ENCODE measurements at regions not wholly inside any gene's neighbourhood (a gene's known extent, or its start where the extent isn't known, plus 50 kb on each side); places are given as distances from the start of the nearest gene placed in this dataset.
A peak's percentile ranks its signal among the peaks of the same experiment; 100 is the strongest.

DNA sequence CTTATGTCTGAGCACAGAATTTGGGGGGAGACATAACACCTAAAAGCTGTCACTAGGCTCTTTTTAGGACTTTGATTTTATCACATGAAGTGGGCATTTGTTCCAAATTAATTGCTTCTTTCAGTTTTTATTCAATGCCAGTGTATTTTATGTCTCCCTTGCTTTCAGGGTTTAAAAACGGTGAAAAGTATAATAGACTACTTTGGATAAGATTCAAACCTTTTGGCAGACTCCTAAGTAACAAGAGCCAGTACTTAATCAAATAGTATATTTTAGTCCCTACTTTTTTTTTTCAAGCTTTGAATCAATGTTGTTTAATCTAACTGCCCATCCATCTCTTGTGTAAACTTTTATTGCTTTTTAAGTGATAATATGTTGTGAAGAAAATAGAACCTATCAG is 847.2 kb upstream of the DPPA4 start:
- H3K36me3 Mint-ChIP-seq (ENCODE audit: low read depth): no peaks in the 10 kb centered on the region
- ATAC-seq (no peak), DNase-seq (no peak)
- no peak overlapping the region for H3K4me3 Mint-ChIP-seq
- H3K27me3 Mint-ChIP-seq: peaks cover 1% of the 10 kb centered on the region
- H3K27ac Mint-ChIP-seq: no peak overlapping the region
- no peaks in the 10 kb centered on the region for H3K4me1 Mint-ChIP-seq
- no peaks in the 10 kb centered on the region for H3K9me3 Mint-ChIP-seq (ENCODE audit: low read depth)
- POLR2A ChIA-PET: no interaction called here
- CTCF ChIA-PET: interaction anchor here (1.1 kb wide), 1 partner anchor 130 kb away, joined by 4 read pairs; no protein-coding TSS in a partner anchor
- intact Hi-C loops (cut with DNase I, micrococcal nuclease): no loop called here

GRCh38 chr3:110193074-110193473 is 855.7 kb upstream of the DPPA4 start:
- H3K27ac Mint-ChIP-seq: no peak overlapping the region
- H3K27me3 Mint-ChIP-seq: peaks cover 7% of the 10 kb centered on the region
- H3K9me3 Mint-ChIP-seq (ENCODE audit: low read depth): no peaks in the 10 kb centered on the region
- H3K4me3 Mint-ChIP-seq: no peak overlapping the region
- H3K36me3 Mint-ChIP-seq (ENCODE audit: low read depth): no peaks in the 10 kb centered on the region
- ATAC-seq (no peak), DNase-seq (no peak)
- ChIA-PET POLR2A (no interaction called here), CTCF (no interaction called here)
- H3K4me1 Mint-ChIP-seq: no peaks in the 10 kb centered on the region
- intact Hi-C loops (cut with DNase I, micrococcal nuclease): no loop called here

DNA sequence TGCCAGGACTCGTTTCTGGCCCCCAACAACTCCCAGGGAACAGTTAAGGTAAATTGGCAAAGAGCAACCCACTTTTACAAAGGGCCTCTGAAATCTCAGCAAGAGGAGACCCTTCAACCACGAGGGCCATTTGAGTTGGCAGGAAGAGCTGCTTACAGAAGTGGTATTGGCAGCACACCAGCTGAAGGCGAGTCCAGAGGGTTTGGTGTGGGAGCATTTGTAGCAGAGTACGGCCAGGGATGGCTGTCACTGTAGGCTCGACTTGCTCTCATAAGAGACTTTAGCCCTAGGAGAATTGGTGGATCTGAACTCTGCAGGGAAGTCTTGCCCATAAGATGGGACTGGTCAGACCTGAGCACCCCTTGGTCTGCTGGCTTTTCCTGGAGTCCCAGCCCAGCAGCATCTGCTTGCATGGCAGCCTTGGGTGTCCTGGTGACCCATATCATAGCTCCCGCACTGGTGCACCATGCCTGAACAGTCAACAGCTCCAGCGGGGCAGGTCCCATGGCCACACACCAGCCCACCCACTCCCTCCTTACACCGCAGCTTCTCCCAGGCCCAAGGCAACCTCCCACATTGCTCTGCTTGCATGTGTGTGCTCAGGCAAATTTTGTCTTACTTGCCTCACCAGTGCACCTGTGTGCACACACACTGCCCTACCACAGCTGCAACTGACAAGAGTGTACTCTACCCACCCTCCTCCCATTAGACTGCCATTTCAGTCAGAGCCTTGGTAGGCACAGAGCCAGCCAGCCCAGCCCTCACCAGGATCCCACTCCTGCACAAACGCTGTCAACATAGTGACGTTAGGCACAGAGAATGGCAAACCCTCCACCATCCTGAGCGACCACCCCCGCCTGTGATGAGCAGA is 861.6 kb upstream of the DPPA4 start:
- Mint-ChIP-seq H3K36me3 (ENCODE audit: low read depth) (no peaks in the 10 kb centered on the region), H3K9me3 (ENCODE audit: low read depth) (peaks cover 8% of the 10 kb centered on the region), H3K4me1 (no peaks in the 10 kb centered on the region), H3K4me3 (no peak overlapping the region), H3K27ac (no peak overlapping the region), H3K27me3 (peaks cover 6% of the 10 kb centered on the region)
- no peak for ATAC-seq
- no peak for DNase-seq
- POLR2A ChIA-PET: no interaction called here
- intact Hi-C loops (cut with DNase I, micrococcal nuclease): no loop called here
- CTCF ChIA-PET: no interaction called here

DNA sequence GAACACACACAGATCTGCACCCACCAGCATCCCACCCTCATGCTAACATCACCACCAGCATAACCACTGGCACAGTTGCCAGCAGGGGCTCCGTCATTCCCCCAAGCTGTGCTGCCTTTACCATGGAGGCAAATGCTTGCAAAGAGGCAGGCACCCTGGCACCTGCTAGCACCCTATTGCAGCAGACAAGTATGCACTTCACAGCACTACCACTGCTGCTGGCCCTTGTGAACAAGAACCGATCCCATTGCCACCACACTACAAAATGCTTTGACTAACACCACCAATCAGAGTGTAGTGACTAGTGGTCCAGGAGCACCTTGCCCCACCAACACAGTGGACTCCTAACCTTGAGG is 862.2 kb upstream of the DPPA4 start:
- intact Hi-C loops (cut with DNase I, micrococcal nuclease): no loop called here
- no peak for ATAC-seq
- Mint-ChIP-seq H3K4me3 (no peak overlapping the region), H3K27ac (no peak overlapping the region), H3K4me1 (no peaks in the 10 kb centered on the region), H3K27me3 (peaks cover 6% of the 10 kb centered on the region), H3K9me3 (ENCODE audit: low read depth) (peaks cover 8% of the 10 kb centered on the region), H3K36me3 (ENCODE audit: low read depth) (no peaks in the 10 kb centered on the region)
- ChIA-PET POLR2A (no interaction called here), CTCF (no interaction called here)
- DNase-seq: no peak

DNA sequence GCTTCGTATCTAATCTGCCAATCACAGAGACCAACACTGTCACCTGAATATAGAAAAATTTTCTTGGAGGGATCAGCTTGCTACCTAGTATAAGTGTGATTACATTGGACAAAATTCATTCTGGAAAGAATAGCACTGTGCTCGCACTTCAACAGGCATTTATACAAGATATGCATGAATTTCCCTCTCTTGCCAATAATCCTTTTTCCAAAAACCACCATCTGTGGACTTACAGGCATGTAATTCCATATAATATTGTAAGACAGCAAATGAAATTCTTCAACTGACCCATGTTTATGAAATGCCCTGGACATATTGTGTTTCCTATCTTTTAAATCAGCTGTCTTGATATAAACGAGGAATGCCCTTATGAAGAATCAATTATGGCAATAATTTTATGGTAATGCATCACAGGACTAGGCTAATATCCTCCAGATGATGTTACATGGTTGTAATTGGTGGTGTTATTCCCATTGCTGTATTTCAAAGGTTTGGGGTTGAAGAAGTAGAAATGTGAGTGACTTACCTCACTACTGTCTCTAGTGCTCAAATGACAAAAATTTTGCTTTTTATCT is 861.4 kb upstream of the NECTIN3 start:
- H3K27ac Mint-ChIP-seq: no peak overlapping the region
- intact Hi-C loops (cut with DNase I, micrococcal nuclease): no loop called here
- no peaks in the 10 kb centered on the region for H3K4me1 Mint-ChIP-seq
- H3K9me3 Mint-ChIP-seq (ENCODE audit: low read depth): peaks cover 7% of the 10 kb centered on the region
- ChIA-PET CTCF (no interaction called here), POLR2A (no interaction called here)
- DNase-seq (no peak), ATAC-seq (no peak)
- H3K27me3 Mint-ChIP-seq: peaks cover 2% of the 10 kb centered on the region
- H3K4me3 Mint-ChIP-seq: no peak overlapping the region
- no peaks in the 10 kb centered on the region for H3K36me3 Mint-ChIP-seq (ENCODE audit: low read depth)

DNA sequence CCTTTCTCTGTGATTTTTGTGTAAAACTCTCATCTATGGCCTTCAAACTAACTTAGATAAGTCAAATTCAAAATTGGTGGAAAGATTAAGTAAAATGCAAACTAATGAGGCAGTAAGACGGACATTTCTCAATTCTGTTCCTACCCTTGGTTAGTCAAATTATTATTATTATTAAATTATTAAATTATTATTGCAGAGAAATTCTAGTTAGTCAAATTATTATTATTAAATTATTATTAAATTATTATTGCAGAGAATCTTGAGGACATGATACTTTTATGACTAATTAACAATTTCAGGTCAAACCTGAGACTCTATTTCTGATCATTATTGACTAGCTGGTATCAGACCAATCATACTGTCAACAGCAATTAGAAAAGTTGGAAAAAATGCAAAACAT is 845.0 kb upstream of the NECTIN3 start:
- ATAC-seq: no peak
- ChIA-PET POLR2A (no interaction called here), CTCF (no interaction called here)
- Mint-ChIP-seq H3K36me3 (ENCODE audit: low read depth) (no peaks in the 10 kb centered on the region), H3K27me3 (peaks cover 2% of the 10 kb centered on the region), H3K4me3 (no peak overlapping the region), H3K4me1 (no peaks in the 10 kb centered on the region), H3K9me3 (ENCODE audit: low read depth) (no peaks in the 10 kb centered on the region), H3K27ac (no peak overlapping the region)
- DNase-seq: no peak
- intact Hi-C loops (cut with DNase I, micrococcal nuclease): no loop called here

DNA sequence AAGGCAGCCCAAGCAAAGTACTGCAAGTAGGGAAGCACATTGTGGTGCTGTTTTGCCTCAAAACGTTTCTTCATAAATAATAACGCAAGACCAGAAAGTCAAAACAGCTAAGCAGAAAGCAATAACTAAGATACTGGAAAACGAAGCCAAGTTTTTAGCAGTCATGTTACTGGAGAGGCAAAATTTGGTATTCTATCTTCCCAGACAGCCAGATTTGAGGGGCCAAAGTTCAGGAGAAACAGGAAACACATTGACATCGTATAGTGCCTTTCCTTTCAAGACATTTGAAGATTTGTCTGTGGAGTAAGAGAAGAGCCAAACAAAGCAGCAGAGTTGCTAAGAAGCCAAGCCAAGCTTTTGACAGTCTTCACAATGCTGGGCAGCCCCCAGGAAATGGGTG is 843.6 kb upstream of the NECTIN3 start:
- no peak overlapping the region for H3K4me3 Mint-ChIP-seq
- DNase-seq: no peak
- no peaks in the 10 kb centered on the region for H3K4me1 Mint-ChIP-seq
- no peaks in the 10 kb centered on the region for H3K36me3 Mint-ChIP-seq (ENCODE audit: low read depth)
- intact Hi-C loops (cut with DNase I, micrococcal nuclease): no loop called here
- ChIA-PET CTCF (interaction anchor here (0.5 to 0.7 kb wide), 2 partner anchors 483 to 1870 kb away, joined by 3 read pairs; no protein-coding TSS in a partner anchor), POLR2A (no interaction called here)
- no peak overlapping the region for H3K27ac Mint-ChIP-seq
- no peaks in the 10 kb centered on the region for H3K9me3 Mint-ChIP-seq (ENCODE audit: low read depth)
- ATAC-seq: no peak
- peaks cover 2% of the 10 kb centered on the region for H3K27me3 Mint-ChIP-seq

DNA sequence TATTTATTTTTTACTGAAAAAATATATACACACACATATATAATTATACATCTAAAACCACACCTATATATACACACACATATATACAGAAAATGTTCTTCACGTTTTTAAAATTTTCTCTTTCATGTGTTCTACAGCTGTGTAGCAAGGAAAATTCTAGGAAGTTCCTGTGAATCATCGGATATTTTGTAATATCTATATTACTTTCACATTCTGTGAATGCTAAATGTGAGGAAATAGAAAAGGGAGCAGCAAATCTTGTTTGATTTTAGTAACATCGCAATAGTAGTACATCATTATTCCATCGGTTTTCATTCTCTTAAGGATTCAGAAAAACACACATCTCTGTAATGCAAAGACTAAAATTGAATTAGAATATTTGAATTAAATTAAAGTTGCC is 836.8 kb upstream of the NECTIN3 start:
- ChIA-PET POLR2A (no interaction called here), CTCF (no interaction called here)
- peaks cover 3% of the 10 kb centered on the region for H3K27me3 Mint-ChIP-seq
- no peak for ATAC-seq
- no peak overlapping the region for H3K4me3 Mint-ChIP-seq
- no peaks in the 10 kb centered on the region for H3K9me3 Mint-ChIP-seq (ENCODE audit: low read depth)
- DNase-seq: no peak
- no peaks in the 10 kb centered on the region for H3K4me1 Mint-ChIP-seq
- H3K36me3 Mint-ChIP-seq (ENCODE audit: low read depth): no peaks in the 10 kb centered on the region
- intact Hi-C loops (cut with DNase I, micrococcal nuclease): no loop called here
- no peak overlapping the region for H3K27ac Mint-ChIP-seq

GRCh38 chr3:110236976-110237610 is 834.5 kb upstream of the NECTIN3 start:
- Mint-ChIP-seq H3K4me1 (no peaks in the 10 kb centered on the region), H3K27me3 (peaks cover 3% of the 10 kb centered on the region), H3K4me3 (no peak overlapping the region), H3K36me3 (ENCODE audit: low read depth) (no peaks in the 10 kb centered on the region), H3K27ac (no peak overlapping the region), H3K9me3 (ENCODE audit: low read depth) (no peaks in the 10 kb centered on the region)
- CTCF ChIA-PET: no interaction called here
- DNase-seq: no peak
- intact Hi-C loops (cut with DNase I, micrococcal nuclease): no loop called here
- POLR2A ChIA-PET: no interaction called here
- ATAC-seq: no peak

DNA sequence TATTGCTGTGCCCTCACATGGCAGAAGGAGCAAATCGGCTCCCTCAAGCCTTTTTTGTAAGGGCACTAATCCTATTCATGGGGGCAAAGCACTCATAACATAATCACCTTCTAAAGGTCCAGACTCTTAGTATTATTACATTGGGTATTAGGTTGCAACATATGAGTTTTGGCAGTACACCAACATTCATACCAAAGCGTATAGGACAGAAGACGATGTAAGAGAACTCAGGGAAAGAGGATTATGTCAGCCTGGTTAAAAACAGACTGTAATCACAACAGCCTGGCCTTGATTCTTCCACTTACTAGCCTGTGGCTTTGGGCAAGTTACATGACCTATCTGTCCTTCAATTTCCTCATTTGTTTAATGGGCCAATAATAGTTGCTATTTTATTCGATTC is 828.5 kb upstream of the NECTIN3 start:
- ATAC-seq: no peak
- ChIA-PET POLR2A (no interaction called here), CTCF (interaction anchor here (0.6 kb wide), 1 partner anchor 707 kb away, joined by 3 read pairs; no protein-coding TSS in a partner anchor)
- Mint-ChIP-seq H3K27ac (no peak overlapping the region), H3K9me3 (ENCODE audit: low read depth) (no peaks in the 10 kb centered on the region), H3K36me3 (ENCODE audit: low read depth) (no peaks in the 10 kb centered on the region), H3K4me3 (no peak overlapping the region), H3K27me3 (peaks cover 4% of the 10 kb centered on the region), H3K4me1 (peaks cover 9% of the 10 kb centered on the region)
- no peak for DNase-seq
- intact Hi-C loops (cut with DNase I, micrococcal nuclease): no loop called here

DNA sequence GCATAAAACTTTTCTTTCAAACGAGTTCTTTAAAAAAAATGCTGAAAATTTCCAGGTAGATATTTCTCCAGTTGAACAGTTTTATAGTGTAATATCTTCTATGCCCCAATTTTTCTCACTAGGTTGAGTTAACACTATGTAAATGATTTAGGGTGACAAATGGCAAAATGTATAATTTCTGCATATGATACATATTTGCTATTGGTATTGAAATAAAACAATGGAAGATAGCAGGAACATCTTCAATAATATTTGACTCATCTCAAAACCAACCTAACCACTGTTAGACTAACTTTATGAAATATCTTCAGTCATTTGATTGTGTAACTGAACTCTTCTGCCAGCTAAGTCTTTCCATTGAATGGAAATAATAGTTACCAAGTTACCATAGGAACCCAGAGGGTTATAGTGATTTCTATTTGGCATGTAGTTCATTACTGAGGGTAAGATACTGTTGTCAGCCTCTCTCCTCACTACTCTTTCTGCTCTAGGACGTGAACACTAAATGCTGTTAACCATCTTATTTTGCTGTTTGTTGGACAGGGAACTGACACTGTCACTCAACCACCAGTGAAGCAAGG is 824.7 kb upstream of the NECTIN3 start:
- peaks cover 7% of the 10 kb centered on the region for H3K27me3 Mint-ChIP-seq
- DNase-seq: no peak
- no peak overlapping the region for H3K4me3 Mint-ChIP-seq
- no peaks in the 10 kb centered on the region for H3K36me3 Mint-ChIP-seq (ENCODE audit: low read depth)
- intact Hi-C loops (cut with DNase I, micrococcal nuclease): no loop called here
- ChIA-PET POLR2A (interaction anchor here (0.6 kb wide), 1 partner anchor 252 kb away, joined by 3 read pairs; no protein-coding TSS in a partner anchor), CTCF (no interaction called here)
- H3K9me3 Mint-ChIP-seq (ENCODE audit: low read depth): no peaks in the 10 kb centered on the region
- H3K4me1 Mint-ChIP-seq: peaks cover 9% of the 10 kb centered on the region
- H3K27ac Mint-ChIP-seq: no peak overlapping the region
- peak; percentile 65 for ATAC-seq

- Mint-ChIP-seq H3K27me3 (peaks cover 5% of the 10 kb centered on the region), H3K4me3 (no peak overlapping the region), H3K9me3 (ENCODE audit: low read depth) (no peaks in the 10 kb centered on the region), H3K27ac (no peak overlapping the region), H3K36me3 (ENCODE audit: low read depth) (no peaks in the 10 kb centered on the region), H3K4me1 (peaks cover 9% of the 10 kb centered on the region)
- ChIA-PET POLR2A (no interaction called here), CTCF (no interaction called here)
- ATAC-seq (no peak), DNase-seq (no peak)
- intact Hi-C loops (cut with DNase I, micrococcal nuclease): no loop called here
These were observed 823.0 kb upstream of the NECTIN3 start for GRCh38 chr3:110248666-110249065.
